IMR-90 (cell line): ENCODE measurements at regions not wholly inside any gene's neighbourhood (a gene's known extent, or its start where the extent isn't known, plus 50 kb on each side); places are given as distances from the start of the nearest gene placed in this dataset.

Experiments used
- ATAC-seq: fragments of 200-7000 bp; cut with Tn5 transposase; 2 replicates; pipeline ENCODE4 v1.9.1; 2020; ENCODE audit warnings: low read depth, mild to moderate bottlenecking, moderate library complexity
- BruUV-seq: library from RNA; stranded (reverse); fragments of 400-500 nt; replicated peaks from 2 replicates; lab custom pipeline; 2021; lab: Mats Ljungman, UMichigan
- CTCF ChIA-PET: fragments of 300-600 bp; formaldehyde crosslinking; extraction: SDS; loops from one replicate; lab custom pipeline; 2021; ENCODE audit warnings: antibody characterized with exemption; lab: Yijun Ruan, JAX
- POLR2A ChIA-PET: fragments of 300-600 bp; sonication (Branson Sonifier 250); formaldehyde crosslinking; loops from one replicate; lab custom pipeline; 2022; ENCODE audit warnings: antibody characterized with exemption; ENCODE audit not compliant: unreplicated experiment; lab: Charles Lee
- DNase-seq: peaks from one replicate; pipeline ENCODE4 v3.0.0; 2013
- H2AFZ ChIP-seq: replicated peaks from 2 replicates; pipeline ENCODE3; 2013; ENCODE audit warnings: low read length, mild to moderate bottlenecking; ENCODE audit not compliant: poor library complexity
- H2AK5ac ChIP-seq: 2 replicates; pipeline ENCODE4 v1.6.1; 2013; ENCODE audit warnings: low read depth, low read length, inconsistent platforms
- H2AK9ac ChIP-seq: replicated peaks from 2 replicates; pipeline ENCODE3; 2013; ENCODE audit warnings: mild to moderate bottlenecking, low read depth, low read length, moderate library complexity; ENCODE audit not compliant: poor library complexity
- H2BK120ac ChIP-seq: 2 replicates; pipeline ENCODE4 v1.6.1; 2013; ENCODE audit warnings: low read depth, low read length, inconsistent platforms
- H2BK15ac ChIP-seq: 3 replicates; pipeline ENCODE4 v1.6.1; 2013; ENCODE audit warnings: low read depth, low read length, inconsistent platforms
- H2BK20ac ChIP-seq: 2 replicates; pipeline ENCODE4 v1.6.1; 2013; ENCODE audit warnings: low read depth, mild to moderate bottlenecking, inconsistent platforms, low read length, moderate library complexity
- H2BK5ac ChIP-seq: 2 replicates; pipeline ENCODE4 v1.6.1; 2013; ENCODE audit warnings: mild to moderate bottlenecking, low read depth, low read length, inconsistent platforms; ENCODE audit not compliant: poor library complexity, severe bottlenecking
- H3K14ac ChIP-seq: replicated peaks from 2 replicates; pipeline ENCODE4 v1.6.1; 2013; ENCODE audit warnings: low read depth, low read length, inconsistent platforms
- H3K18ac ChIP-seq: 2 replicates; pipeline ENCODE4 v1.6.1; 2013; ENCODE audit warnings: low read depth, low read length, control low read depth
- H3K23ac ChIP-seq: 2 replicates; pipeline ENCODE4 v1.6.1; 2013; ENCODE audit warnings: low read depth, low read length, inconsistent platforms
- H3K27ac ChIP-seq: 2 replicates; pipeline ENCODE4 v1.5.1; 2013; ENCODE audit warnings: mild to moderate bottlenecking, control low read depth, low read length; ENCODE audit not compliant: insufficient read depth
- H3K27me3 ChIP-seq: 2 replicates; pipeline ENCODE4 v1.6.1; 2013; ENCODE audit warnings: low read length; ENCODE audit not compliant: control insufficient read depth, insufficient read depth
- H3K36me3 ChIP-seq: 2 replicates; pipeline ENCODE4 v1.6.1; 2013; ENCODE audit warnings: low read length, mixed read lengths; ENCODE audit not compliant: control insufficient read depth, insufficient read depth
- H3K4ac ChIP-seq: 2 replicates; pipeline ENCODE4 v1.6.1; 2013; ENCODE audit warnings: low read depth, low read length, inconsistent platforms
- H3K4me1 ChIP-seq: 2 replicates; pipeline ENCODE4 v1.6.1; 2013; ENCODE audit warnings: low read length, mixed read lengths; ENCODE audit not compliant: control insufficient read depth, insufficient read depth
- H3K4me2 ChIP-seq: 2 replicates; pipeline ENCODE4 v1.6.1; 2013; ENCODE audit warnings: low read depth, mild to moderate bottlenecking, control low read depth, low read length, moderate library complexity
- H3K4me3 ChIP-seq: 2 replicates; pipeline ENCODE4 v1.5.1; 2013; ENCODE audit warnings: low read depth, mild to moderate bottlenecking, control low read depth, low read length, moderate library complexity; ENCODE audit not compliant: insufficient read depth
- H3K56ac ChIP-seq: 2 replicates; pipeline ENCODE4 v1.6.1; 2013; ENCODE audit warnings: low read length, inconsistent platforms; ENCODE audit not compliant: insufficient read depth; ENCODE audit errors: extremely low read depth
- H3K79me1 ChIP-seq, 2 experiments: 2 replicates each; pipeline ENCODE4 v1.6.1; 2013; ENCODE audit warnings: low read length in 2 of 2, inconsistent platforms in 1 of 2, low read depth in 1 of 2
- H3K9ac ChIP-seq: 2 replicates; pipeline ENCODE4 v1.6.1; 2013; ENCODE audit warnings: low read depth, low read length, control low read depth
- H3K9me1 ChIP-seq: 2 replicates; pipeline ENCODE4 v1.6.1; 2013; ENCODE audit warnings: low read length, inconsistent platforms; ENCODE audit not compliant: insufficient read depth
- H3K9me3 ChIP-seq: 2 replicates; pipeline ENCODE4 v1.6.1; 2013; ENCODE audit warnings: low read length; ENCODE audit not compliant: control insufficient read depth, insufficient read depth
- H4K20me1 ChIP-seq: 2 replicates; pipeline ENCODE4 v1.6.1; 2013; ENCODE audit warnings: low read length, inconsistent platforms; ENCODE audit not compliant: insufficient read depth
- H4K5ac ChIP-seq: 2 replicates; pipeline ENCODE4 v1.6.1; 2013; ENCODE audit warnings: mild to moderate bottlenecking, low read depth, low read length, control low read depth
- H4K8ac ChIP-seq, 2 experiments: 2 replicates each; pipeline ENCODE4 v1.6.1; 2013; ENCODE audit warnings: low read depth in 2 of 2, low read length in 2 of 2, control low read depth in 1 of 2, inconsistent platforms in 1 of 2
- H4K91ac ChIP-seq: 2 replicates; pipeline ENCODE4 v1.6.1; 2013; ENCODE audit warnings: low read depth, low read length, inconsistent platforms; ENCODE audit not compliant: insufficient read depth
- ELK1 ChIP-seq: fragments of 150-350 bp; IDR thresholded peaks from 2 replicates; pipeline ENCODE4 v1.6.1; 2016; ENCODE audit warnings: low read depth, mild to moderate bottlenecking, low read length, moderate library complexity, borderline replicate concordance
- MAFK ChIP-seq: IDR thresholded peaks from 2 replicates; pipeline ENCODE4 v1.6.1; 2012; ENCODE audit warnings: low read depth, low read length, improper control_type of control experiment
- POLR2A ChIP-seq: IDR thresholded peaks from 2 replicates; pipeline ENCODE4 v1.6.1; 2012; ENCODE audit warnings: mild to moderate bottlenecking, low read depth, low read length
- RAD21 ChIP-seq: IDR thresholded peaks from 2 replicates; pipeline ENCODE4 v1.6.1; 2012; ENCODE audit warnings: low read length, improper control_type of control experiment
- RFX5 ChIP-seq: IDR thresholded peaks from 2 replicates; pipeline ENCODE4 v1.8.0; 2012; ENCODE audit warnings: low read depth, mild to moderate bottlenecking, low read length, moderate library complexity
- SMC3 ChIP-seq: fragments of 150-350 bp; IDR thresholded peaks from 2 replicates; pipeline ENCODE4 v1.6.1; 2016; ENCODE audit warnings: low read depth, mild to moderate bottlenecking, antibody characterized with exemption, low read length, moderate library complexity
- USF2 ChIP-seq: fragments of 150-350 bp; IDR thresholded peaks from 2 replicates; pipeline ENCODE4 v1.6.1; 2017; ENCODE audit warnings: mild to moderate bottlenecking, antibody characterized with exemption, low read length, low read depth
- WGBS, 2 experiments: methylation state at CpG; one replicate each; pipeline versions ENCODE4 v1.1.5 to v1.1.7; 2013; ENCODE audit warnings: missing lambda C conversion rate in 2 of 2; ENCODE audit not compliant: insufficient read length in 1 of 2; ENCODE audit errors: extremely low coverage in 2 of 2; 5-methylcytosine and 5-hydroxymethylcytosine counted together
- dilution Hi-C: fragments of 300-500 bp; cut with HindIII; formaldehyde crosslinking; loops from one replicate; pipeline ENCODE4 v1.14.3; 2018; ENCODE audit warnings: low sequenced_read_pairs; ENCODE audit not compliant: unreplicated experiment
- in situ Hi-C: fragments of 300-500 bp; cut with MboI; formaldehyde crosslinking; loops from 3 replicates; pipeline ENCODE4 v1.14.3; 2019; ENCODE audit warnings: low sequenced_read_pairs, inconsistent platforms, mixed read lengths
- intact Hi-C: fragments of 100-400 bp; cut with micrococcal nuclease; formaldehyde crosslinking; loops from 2 replicates; pipeline ENCODE4 v1.10.0; 2022

GRCh38 chr7:86592185-86592584 is 51.5 kb upstream of the GRM3 start:
- Histone ChIP-seq H3K4me3 (no peak overlapping the region), H3K36me3 (no peaks in the 10 kb centered on the region), H3K27ac (no peak overlapping the region), H2AK9ac (no peak overlapping the region), H2BK5ac (no peak overlapping the region), H4K91ac (no peak overlapping the region), H4K8ac (no peak overlapping the region), H3K14ac (no peak overlapping the region), H3K56ac (no peak overlapping the region), H3K9me1 (no peaks in the 10 kb centered on the region), H3K4me1 (no peaks in the 10 kb centered on the region), H3K27me3 (no peaks in the 10 kb centered on the region), H3K79me1 (no peaks in the 10 kb centered on the region), H4K5ac (no peak overlapping the region), H3K9me3 (no peaks in the 10 kb centered on the region), H3K18ac (no peak overlapping the region), H2BK120ac (no peak overlapping the region), H3K23ac (no peak overlapping the region), H2AFZ (no peak overlapping the region), H3K9ac (no peak overlapping the region), H2AK5ac (no peak overlapping the region), H2BK20ac (no peak overlapping the region), H3K4ac (no peak overlapping the region), H4K20me1 (no peaks in the 10 kb centered on the region), H3K4me2 (no peak overlapping the region), H2BK15ac (no peak overlapping the region)
- DNase-seq, result no peak
- no TSS peak for BruUV-seq
- POLR2A ChIA-PET, result no interaction called here
- CTCF ChIA-PET, result no interaction called here
- intact Hi-C loops, result loop anchor here (10.0 kb wide), 1 partner anchor 667 kb away; no protein-coding TSS in a partner anchor
- TF ChIP-seq USF2 (no peak), MAFK (no peak), RFX5 (no peak), RAD21 (no peak), SMC3 (no peak), POLR2A (no peak), ELK1 (no peak)
- no CpG with 5 or more reads among the region's 1 CpG for WGBS, 2 experiments
- dilution Hi-C loops, result no loop called here
- ATAC-seq, result no peak
- in situ Hi-C loops, result no loop called here
